Hematopoietic multipotent progenitor cell treated with erythropoietin and hydrocortisone succinate and interleukin-3 and kit ligand, for 8 days (in vitro differentiated cells): ENCODE measurements at regions not wholly inside any gene's neighbourhood (a gene's known extent, or its start where the extent isn't known, plus 50 kb on each side); places are given as distances from the start of the nearest gene placed in this dataset.
"Not testable (repeated sequence)": the region's sequence is repeated elsewhere in the genome, so short reads cannot be mapped to it uniquely, and the experiment has no call there.

Experiments used
- DNase-seq: peaks from one replicate; pipeline ENCODE4 v3.0.0-alpha.2; 2015

GRCh38 chr3:125697979-125698640 lies 102.8 kb upstream of the OSBPL11 start:
- DNase-seq = not testable (repeated sequence)

- DNase-seq = no peak
These were observed 120.4 kb upstream of the OSBPL11 start for GRCh38 chr3:125715651-125716050.

DNA sequence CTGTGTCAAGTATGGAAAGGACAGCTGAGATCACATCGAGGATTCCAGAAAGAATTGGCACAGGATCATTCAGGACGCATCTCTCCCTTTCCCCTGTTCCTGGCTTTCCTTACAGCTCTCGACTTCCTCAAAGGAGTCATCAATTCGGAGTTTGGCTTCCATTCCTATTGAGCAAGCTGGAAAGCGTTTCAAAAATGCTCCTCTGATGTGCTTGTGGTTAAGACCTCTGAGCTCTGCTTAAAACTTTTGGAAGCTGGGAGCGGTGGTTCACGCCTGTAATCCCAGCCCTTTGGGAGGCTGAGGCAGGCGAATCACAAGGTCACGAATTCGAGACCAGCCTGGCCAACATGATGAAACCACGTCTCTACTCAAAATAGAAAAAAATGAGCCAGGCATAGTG lies 136.9 kb upstream of the OSBPL11 start:
- DNase-seq = not testable (repeated sequence)

DNA sequence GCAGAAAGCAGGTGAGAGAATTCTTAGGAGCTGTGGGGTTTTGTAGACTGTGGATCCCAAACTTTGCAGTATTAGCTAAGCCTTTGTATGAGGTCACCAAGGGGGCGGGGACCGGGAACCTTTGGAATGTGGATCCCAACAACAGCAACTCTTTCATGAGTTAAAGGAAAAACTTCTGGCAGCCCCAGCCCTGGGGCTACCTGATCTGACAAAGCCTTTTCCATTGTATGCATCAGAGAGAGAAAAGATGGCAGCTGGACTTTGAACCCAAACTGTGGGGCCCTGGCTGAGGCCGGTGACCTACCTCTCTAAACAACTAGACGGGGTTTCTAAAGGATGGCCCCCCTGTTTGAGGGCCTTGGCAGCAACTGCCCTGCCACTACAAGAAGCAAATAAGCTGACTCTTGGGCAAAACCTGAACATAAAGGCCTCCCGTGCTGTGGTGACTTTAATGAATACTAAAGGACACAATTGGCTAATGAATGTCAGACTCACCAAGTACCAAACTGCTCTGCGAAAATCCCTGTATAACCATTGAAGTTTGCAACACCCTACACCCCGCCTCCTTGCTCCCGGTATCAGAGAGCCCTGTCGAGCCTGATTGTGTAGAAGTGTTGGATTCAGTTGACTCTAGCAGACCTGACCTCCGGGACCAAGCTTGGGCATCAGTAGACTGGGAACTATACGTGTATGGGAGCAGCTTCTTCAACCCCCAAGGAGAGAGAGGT lies 146.9 kb upstream of the OSBPL11 start:
- not testable (repeated sequence) for DNase-seq

DNA sequence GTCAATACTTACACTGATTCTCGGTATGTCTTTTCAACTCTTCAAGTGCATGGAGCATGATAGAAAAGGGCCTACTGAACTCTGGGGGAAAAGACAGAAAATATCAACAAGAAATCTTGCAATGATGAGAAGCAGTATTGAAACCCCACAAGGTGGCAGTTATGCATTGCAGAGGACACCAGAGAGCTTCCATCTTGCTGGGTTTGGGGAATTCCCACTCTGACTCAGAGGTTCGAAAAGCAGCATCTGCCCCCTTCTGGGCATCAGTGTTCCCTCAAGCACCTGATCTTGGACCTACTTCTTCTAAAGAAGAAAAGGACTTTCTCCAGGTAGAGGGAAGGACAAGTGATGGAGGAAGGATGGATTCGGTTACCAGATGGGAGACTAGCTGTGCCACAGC lies 147.5 kb upstream of the OSBPL11 start:
- peak; percentile 4 for DNase-seq

GRCh38 chr3:125757050-125757449 lies 161.8 kb upstream of the OSBPL11 start:
- DNase-seq = not testable (repeated sequence)

- DNase-seq = not testable (repeated sequence)
These were observed 163.4 kb upstream of the OSBPL11 start for GRCh38 chr3:125758641-125759130.

DNA sequence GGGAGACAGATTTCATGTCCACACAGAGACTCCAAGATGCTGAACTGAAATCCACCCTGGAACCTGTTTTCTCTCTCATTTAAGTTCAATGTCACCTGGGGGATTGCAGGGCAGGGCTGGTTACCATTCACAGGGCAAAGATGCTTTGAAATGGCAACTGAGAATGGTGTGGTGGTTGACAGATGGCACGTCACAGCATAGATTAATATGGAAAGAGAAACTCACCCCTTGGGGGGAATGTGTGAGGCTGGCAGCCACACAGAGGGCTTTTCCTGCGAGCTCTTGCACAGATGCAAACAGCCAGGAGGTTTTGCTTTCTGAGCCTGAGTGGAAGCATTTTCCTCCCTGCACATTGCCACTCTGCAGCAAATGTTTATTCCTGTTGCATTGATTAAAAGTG lies 167.3 kb upstream of the OSBPL11 start:
- DNase-seq = not testable (repeated sequence)

DNA sequence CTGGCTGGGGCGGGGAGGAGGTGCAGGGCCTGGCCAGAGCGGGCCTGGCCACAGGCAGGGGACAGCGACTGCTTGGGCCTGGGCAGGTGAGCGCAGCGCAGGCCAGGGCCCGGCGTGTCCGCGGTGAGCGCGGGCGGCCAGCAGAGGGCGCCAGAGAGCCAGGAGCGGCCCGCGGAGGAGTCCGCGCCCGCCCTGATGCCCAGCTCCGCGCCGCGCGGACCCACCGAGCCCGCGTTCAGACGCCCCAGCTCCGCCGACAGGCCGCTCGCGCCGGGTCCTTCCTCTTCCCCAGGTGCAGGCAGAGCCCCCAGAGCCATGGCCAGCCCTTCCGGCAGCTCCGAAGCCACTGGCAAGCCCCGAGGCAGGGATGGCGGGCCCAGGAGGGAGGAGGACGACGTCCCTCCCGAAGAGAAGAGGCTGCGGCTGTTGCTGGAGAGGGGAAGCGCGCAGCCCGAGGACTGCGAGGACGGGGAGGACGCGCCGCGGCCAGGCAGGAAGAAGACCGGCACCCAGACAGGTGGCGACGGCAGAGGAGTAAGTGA lies 171.1 kb upstream of the OSBPL11 start:
- DNase-seq = peak; percentile 13

GRCh38 chr3:125766931-125767330 lies 171.6 kb upstream of the OSBPL11 start:
- DNase-seq = not testable (repeated sequence)

GRCh38 chr3:125767641-125768040 lies 172.3 kb upstream of the OSBPL11 start:
- DNase-seq = no peak

DNA sequence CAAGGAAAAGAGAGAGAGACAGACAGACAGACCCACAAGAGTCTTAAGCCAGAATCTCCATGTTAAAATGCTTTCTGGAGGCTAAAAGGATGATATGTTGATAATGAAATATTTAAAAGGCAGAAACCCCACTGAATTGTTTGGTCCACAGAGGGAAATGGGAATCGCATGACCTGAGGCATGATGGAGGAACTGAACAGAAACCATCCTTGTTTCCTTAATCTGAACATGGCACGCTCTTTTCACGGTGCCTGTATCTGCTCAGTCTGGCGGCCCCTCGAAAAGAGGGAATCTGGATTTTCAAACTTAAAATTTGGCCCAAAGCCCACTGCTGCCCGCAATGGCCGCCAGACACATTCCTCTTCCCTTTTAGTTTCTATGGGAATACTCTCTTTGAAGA lies 173.5 kb upstream of the OSBPL11 start:
- not testable (repeated sequence) for DNase-seq

- not testable (repeated sequence) for DNase-seq
These were observed 176.2 kb upstream of the OSBPL11 start for GRCh38 chr3:125771506-125771905.

DNA sequence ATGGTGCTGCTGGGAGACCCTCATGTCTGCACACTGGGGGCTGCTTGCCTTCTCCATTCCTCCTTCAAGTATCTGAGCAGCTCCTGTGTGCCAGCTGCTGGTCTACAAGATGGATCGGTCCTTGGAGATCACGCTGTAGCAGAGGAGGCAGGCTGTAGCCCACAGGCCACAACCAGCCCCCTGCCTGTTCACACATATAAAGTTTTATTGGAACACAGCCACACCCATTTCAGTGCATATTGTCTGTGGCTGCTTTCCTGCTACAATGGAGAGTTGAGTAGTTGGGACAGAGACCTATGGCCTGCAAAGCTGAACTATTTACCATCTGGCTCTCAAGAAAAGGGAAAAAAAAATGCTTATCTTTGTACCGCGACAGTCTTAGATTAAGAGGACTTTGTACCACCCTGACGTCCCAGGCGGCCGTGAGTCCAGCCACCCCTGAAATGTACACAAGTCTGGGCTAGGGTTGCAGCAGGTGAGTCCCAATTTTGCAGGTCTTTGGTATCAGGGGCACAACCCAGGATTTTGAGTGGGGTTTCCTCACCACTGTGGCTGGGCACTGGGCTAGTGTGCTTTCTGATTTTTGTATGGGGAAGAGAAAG lies 179.2 kb upstream of the OSBPL11 start:
- not testable (repeated sequence) for DNase-seq

DNA sequence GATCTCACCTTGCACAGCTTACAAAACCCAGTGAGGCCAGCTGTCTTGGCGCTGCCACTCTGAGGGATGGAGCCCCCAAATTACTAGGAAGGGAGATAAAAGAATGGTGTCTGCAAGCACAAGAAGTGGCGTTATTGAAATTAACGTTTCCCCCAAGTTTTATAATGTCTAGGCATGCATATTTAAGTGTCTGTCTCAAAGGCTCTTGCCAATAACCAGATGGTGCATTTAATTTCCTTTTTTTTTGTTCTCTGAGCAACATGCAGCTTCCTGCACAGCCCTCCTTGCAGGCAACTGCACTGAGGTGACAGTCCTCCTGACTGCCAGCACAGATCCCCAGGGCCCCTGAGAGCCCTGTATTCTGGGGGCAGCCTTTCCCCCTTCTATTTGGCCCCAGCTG lies 179.8 kb upstream of the OSBPL11 start:
- DNase-seq = not testable (repeated sequence)

GRCh38 chr3:125775606-125776294 lies 180.5 kb upstream of the OSBPL11 start:
- not testable (repeated sequence) for DNase-seq

GRCh38 chr3:125779276-125779675 lies 184.0 kb upstream of the OSBPL11 start:
- not testable (repeated sequence) for DNase-seq

GRCh38 chr3:125779918-125780317 lies 184.6 kb upstream of the OSBPL11 start:
- not testable (repeated sequence) for DNase-seq

DNA sequence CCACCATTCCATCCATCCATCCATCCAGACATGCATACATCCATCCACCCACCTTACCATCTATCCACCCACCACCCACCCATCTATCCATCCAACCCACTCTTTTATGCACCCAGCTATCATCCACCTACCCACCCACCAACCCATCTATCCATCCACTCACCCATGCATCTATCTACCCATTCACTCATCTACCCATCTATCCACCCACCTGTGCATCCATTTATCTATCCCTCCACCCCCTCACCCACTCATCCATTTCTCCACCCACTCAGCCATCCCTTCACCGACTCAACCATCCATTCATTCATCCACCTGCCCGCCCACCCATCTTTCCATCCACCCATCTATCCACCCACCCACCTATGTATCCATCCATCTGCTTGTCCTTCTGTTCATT lies 186.4 kb upstream of the OSBPL11 start:
- not testable (repeated sequence) for DNase-seq

DNA sequence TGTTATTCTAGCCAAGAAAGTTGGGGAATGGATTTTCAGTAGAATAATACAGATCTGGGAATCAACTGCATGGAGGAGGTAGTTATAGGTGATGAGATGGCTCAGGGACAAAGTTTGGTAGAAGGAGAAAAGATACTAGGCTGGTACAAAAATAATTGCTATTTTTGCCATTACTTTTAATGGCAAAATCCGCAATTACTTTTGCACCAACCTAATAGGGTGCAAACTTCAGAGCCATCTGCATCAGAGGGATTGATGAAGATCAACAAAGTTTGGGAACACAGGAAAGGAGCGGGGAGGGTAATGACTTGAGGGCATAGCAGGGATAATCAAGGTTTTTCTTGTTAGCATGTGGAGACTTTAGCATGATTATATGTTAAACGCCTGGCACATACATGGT lies 178.7 kb upstream of the ROPN1B start:
- not testable (repeated sequence) for DNase-seq

- DNase-seq = not testable (repeated sequence)
These were observed 178.0 kb upstream of the ROPN1B start for GRCh38 chr3:125791021-125791420.

DNA sequence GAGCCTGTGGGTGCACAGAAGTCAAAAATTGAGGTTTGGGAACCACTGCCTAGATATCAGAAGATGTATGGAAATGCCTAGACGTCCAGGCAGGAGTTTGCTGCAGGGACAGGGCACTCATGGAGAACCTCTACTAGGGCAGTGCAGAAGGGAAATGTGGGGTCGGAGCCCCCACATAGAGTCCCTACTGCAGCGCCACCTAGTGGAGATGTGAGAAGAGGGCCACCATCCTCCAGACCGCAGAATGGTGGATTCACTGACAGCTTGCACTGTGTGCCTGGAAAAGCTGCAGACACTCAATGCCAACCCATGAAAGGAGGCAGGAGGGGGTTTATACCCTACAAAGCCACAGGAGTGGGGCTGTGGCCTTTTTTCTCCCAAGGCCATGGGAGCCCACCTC lies 159.0 kb upstream of the ROPN1B start:
- not testable (repeated sequence) for DNase-seq

- peak; percentile 7 for DNase-seq
These were observed 146.8 kb upstream of the ROPN1B start for GRCh38 chr3:125822175-125822574.
